HCT116 (cell line): ENCODE measurements at regions not wholly inside any gene's neighbourhood (a gene's known extent, or its start where the extent isn't known, plus 50 kb on each side); places are given as distances from the start of the nearest gene placed in this dataset.

ENCODE experiments used
- ATAC-seq: fragments of 200-7000 bp; cut with Tn5 transposase; 2 replicates; pipeline ENCODE4 v1.9.1; 2020; ENCODE audit warnings: mild to moderate bottlenecking, moderate library complexity
- BruUV-seq: library from RNA; stranded (reverse); fragments of 400-500 nt; replicated peaks from 2 replicates; lab custom pipeline; 2021; lab: Mats Ljungman, UMichigan
- CTCF ChIA-PET: fragments of 300-600 bp; sonication (Branson Sonifier 250); formaldehyde crosslinking; loops from one replicate; lab custom pipeline; 2021; ENCODE audit warnings: antibody characterized with exemption; lab: Charles Lee
- POLR2A ChIA-PET: fragments of 300-600, 350-600 bp; sonication (Branson Sonifier 250); formaldehyde crosslinking; loops from one replicate; lab custom pipeline; 2021; ENCODE audit warnings: antibody characterized with exemption; lab: Charles Lee
- RAD21 ChIA-PET, 2 experiments: fragments of 300-600 bp; sonication (Branson Sonifier 250); formaldehyde crosslinking; loops; one replicate each; lab custom pipeline; 2023; ENCODE audit warnings: low total read pairs in 2 of 2; ENCODE audit not compliant: uncharacterized antibody in 2 of 2, unreplicated experiment in 2 of 2, low non-redundant PET in 1 of 2; lab: Charles Lee
- DNase-seq: peaks from one replicate; pipeline ENCODE4 v3.0.0-alpha.2; 2010; ENCODE audit warnings: low read depth, low spot score
- H2AFZ ChIP-seq: fragments of 200-600 bp; shearing (Covaris generic), sonication (generic); 2 replicates; pipeline ENCODE4 v1.6.1; 2017; ENCODE audit warnings: low read depth, mixed run types, mixed read lengths, antibody characterized with exemption, low read length; ENCODE audit not compliant: poor library complexity, severe bottlenecking
- H3K27ac ChIP-seq: 2 replicates; pipeline ENCODE4 v1.5.1; 2012; ENCODE audit warnings: low read depth, low read length
- H3K27me3 ChIP-seq: fragments of 200-600 bp; sonication (generic); 2 replicates; pipeline ENCODE4 v1.6.1; 2016; ENCODE audit warnings: mixed run types, low read length, mixed read lengths; ENCODE audit not compliant: insufficient read depth
- H3K36me3 ChIP-seq, 2 experiments: fragments of 200-500 bp in 1 of 2; fragments of 200-600 bp in 1 of 2; sonication (Bioruptor generic) in 1 of 2; sonication (generic) in 1 of 2; 2 replicates each; pipeline versions ENCODE4 v1.5.1 to v1.6.1; 2014 to 2016; ENCODE audit warnings: low read length in 2 of 2, inconsistent platforms in 1 of 2, mixed read lengths in 1 of 2, mixed run types in 1 of 2; ENCODE audit not compliant: insufficient read depth in 2 of 2, control insufficient read depth in 1 of 2
- H3K4me1 ChIP-seq, 2 experiments: fragments of 200-600 bp in 1 of 2; sonication (generic) in 1 of 2; 2 replicates each; pipeline versions ENCODE4 v1.5.1 to v1.6.1; 2012 to 2017; ENCODE audit warnings: low read length in 2 of 2, inconsistent platforms in 1 of 2, mild to moderate bottlenecking in 1 of 2, mixed read lengths in 1 of 2, mixed run types in 1 of 2, moderate library complexity in 1 of 2; ENCODE audit not compliant: insufficient read depth in 2 of 2, control insufficient read depth in 1 of 2
- H3K4me2 ChIP-seq: fragments of 200-600 bp; sonication (generic); 2 replicates; pipeline ENCODE4 v1.6.1; 2017; ENCODE audit warnings: mixed run types, low read length, mixed read lengths
- H3K4me3 ChIP-seq, 2 experiments: fragments of 200-600 bp in 1 of 2; sonication (generic) in 1 of 2; replicated peaks in 1 of 2; 2 replicates each; pipeline ENCODE4 v1.5.1; 2011 to 2016; ENCODE audit warnings: low read length in 2 of 2, control low read depth in 1 of 2, low read depth in 1 of 2, mild to moderate bottlenecking in 1 of 2, mixed read lengths in 1 of 2, mixed run types in 1 of 2
- H3K79me2 ChIP-seq: fragments of 200-600 bp; sonication (generic); 2 replicates; pipeline ENCODE4 v1.6.1; 2017; ENCODE audit warnings: mild to moderate bottlenecking, mixed run types, low read length, moderate library complexity, mixed read lengths; ENCODE audit not compliant: insufficient read depth
- H3K9ac ChIP-seq: fragments of 200-600 bp; sonication (generic); 2 replicates; pipeline ENCODE4 v1.6.1; 2016; ENCODE audit warnings: low read length, mixed read lengths
- H3K9me2 ChIP-seq: fragments of 200-600 bp; sonication (generic), shearing (Covaris generic); 2 replicates; pipeline ENCODE4 v1.6.1; 2017; ENCODE audit warnings: mixed run types, mild to moderate bottlenecking, moderate library complexity; ENCODE audit not compliant: insufficient read depth
- H3K9me3 ChIP-seq, 2 experiments: fragments of 200-500 bp in 1 of 2; fragments of 200-600 bp in 1 of 2; sonication (Bioruptor generic) in 1 of 2; sonication (generic) in 1 of 2; 2 replicates each; pipeline ENCODE4 v1.6.1; 2014 to 2017; ENCODE audit warnings: low read length in 2 of 2, mixed read lengths in 2 of 2, inconsistent platforms in 1 of 2, low read depth in 1 of 2, mild to moderate bottlenecking in 1 of 2, mixed run types in 1 of 2, moderate library complexity in 1 of 2; ENCODE audit not compliant: control insufficient read depth in 1 of 2, insufficient read depth in 1 of 2
- H4K20me1 ChIP-seq: fragments of 200-600 bp; sonication (generic), shearing (Covaris generic); 2 replicates; pipeline ENCODE4 v1.6.1; 2017; ENCODE audit warnings: mixed run types, mild to moderate bottlenecking, moderate library complexity; ENCODE audit not compliant: insufficient read depth
- EGR1 ChIP-seq: IDR thresholded peaks from 2 replicates; pipeline ENCODE4 v1.6.1; 2012; ENCODE audit warnings: low read depth
- ELF1 ChIP-seq: IDR thresholded peaks from 2 replicates; pipeline ENCODE4 v1.6.1; 2012; ENCODE audit warnings: low read depth, borderline replicate concordance
- EZH2 ChIP-seq: fragments of 200-600 bp; sonication (generic); IDR thresholded peaks from 2 replicates; pipeline ENCODE4 v1.6.1; 2017; ENCODE audit warnings: antibody characterized with exemption, mixed run types
- JUND ChIP-seq: IDR thresholded peaks from 2 replicates; pipeline ENCODE4 v1.6.1; 2012
- POLR2AphosphoS5 ChIP-seq: IDR thresholded peaks from 2 replicates; pipeline ENCODE4 v1.6.1; 2011; ENCODE audit warnings: mild to moderate bottlenecking, low read depth, low read length, moderate library complexity
- RAD21 ChIP-seq: IDR thresholded peaks from 2 replicates; pipeline ENCODE4 v1.6.1; 2012; ENCODE audit warnings: low read depth, mild to moderate bottlenecking
- REST ChIP-seq: IDR thresholded peaks from 2 replicates; pipeline ENCODE4 v1.6.1; 2012; ENCODE audit warnings: low read depth
- SP1 ChIP-seq: IDR thresholded peaks from 2 replicates; pipeline ENCODE4 v1.6.1; 2012; ENCODE audit warnings: low read depth
- TCF7L2 ChIP-seq: IDR thresholded peaks from 2 replicates; pipeline ENCODE4 v1.7.0; 2011; ENCODE audit warnings: borderline replicate concordance, inconsistent platforms; ENCODE audit not compliant: insufficient read depth, insufficient read length; ENCODE audit errors: extremely low read depth
- intact Hi-C: fragments of 100-400 bp; cut with micrococcal nuclease; formaldehyde crosslinking; loops from 2 replicates; pipeline ENCODE4 v1.10.0; 2022
- TF ChIP-seq, protein P1 (sequence below), 3 experiments: fragments of 200-600 bp in 1 of 3; sonication (generic) in 1 of 3; IDR thresholded peaks in 2 of 3; conservative IDR thresholded peaks in 1 of 3; 2 replicates each; pipeline ENCODE4 v1.5.1; 2012 to 2017; ENCODE audit warnings: low read depth in 2 of 3, low read length in 2 of 3, antibody characterized with exemption in 1 of 3, borderline replicate concordance in 1 of 3, control low read depth in 1 of 3, mild to moderate bottlenecking in 1 of 3, mixed read lengths in 1 of 3, mixed run types in 1 of 3, moderate library complexity in 1 of 3; ENCODE audit not compliant: insufficient read depth in 1 of 3
- TF ChIP-seq, protein P2 (sequence below): IDR thresholded peaks from 2 replicates; pipeline ENCODE4 v1.6.1; 2011; ENCODE audit warnings: mild to moderate bottlenecking, low read length, moderate library complexity; ENCODE audit not compliant: insufficient replicate concordance; ENCODE audit errors: extremely low read depth

DNA sequence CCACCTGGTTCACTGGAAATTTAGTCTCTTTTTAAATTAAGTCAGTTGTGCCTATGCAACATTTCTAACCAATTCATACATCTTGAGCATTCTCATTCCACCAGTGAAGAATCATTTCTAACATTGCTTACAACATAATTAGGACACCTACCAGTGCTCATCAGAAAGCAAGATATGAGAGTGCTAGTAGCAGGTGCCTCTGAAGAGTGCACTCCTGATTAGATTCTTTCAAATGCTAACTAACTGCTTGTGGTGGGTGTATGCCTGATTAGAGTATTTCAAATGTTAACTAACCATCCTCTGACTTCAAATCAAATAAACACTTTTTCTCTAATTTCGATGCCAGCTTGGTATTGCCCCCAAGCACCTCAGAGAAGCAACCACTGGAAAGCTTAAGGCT lies 124.3 kb upstream of the DNAJC10 start:
- Histone ChIP-seq H3K9ac (no peak overlapping the region), H3K9me2 (no peaks in the 10 kb centered on the region)
- no peak for ATAC-seq

More for the DNA sequence above, 124.3 kb upstream of the DNAJC10 start:
- Histone ChIP-seq H3K79me2 (no peaks in the 10 kb centered on the region), H3K4me2 (no peak overlapping the region), H3K27ac (no peak overlapping the region), H3K9me3 (no peaks in the 10 kb centered on the region), H3K27me3 (no peaks in the 10 kb centered on the region)
- intact Hi-C loops, result loop anchor here (5.0 kb wide), 1 partner anchor 56 kb away; no protein-coding TSS in a partner anchor
- BruUV-seq, result no TSS peak
- RAD21 ChIA-PET, result no interaction called here
- CTCF ChIA-PET, result interaction anchor here (1.7 kb wide), 1 partner anchor 58 kb away, joined by 4 read pairs; no protein-coding TSS in a partner anchor
- POLR2A ChIA-PET, result interaction anchor here (1.3 kb wide), 1 partner anchor 443 kb away, joined by 3 read pairs; no protein-coding TSS in a partner anchor
- DNase-seq, result no peak
- TF ChIP-seq JUND, result no peak
- TF ChIP-seq, protein P1, sequence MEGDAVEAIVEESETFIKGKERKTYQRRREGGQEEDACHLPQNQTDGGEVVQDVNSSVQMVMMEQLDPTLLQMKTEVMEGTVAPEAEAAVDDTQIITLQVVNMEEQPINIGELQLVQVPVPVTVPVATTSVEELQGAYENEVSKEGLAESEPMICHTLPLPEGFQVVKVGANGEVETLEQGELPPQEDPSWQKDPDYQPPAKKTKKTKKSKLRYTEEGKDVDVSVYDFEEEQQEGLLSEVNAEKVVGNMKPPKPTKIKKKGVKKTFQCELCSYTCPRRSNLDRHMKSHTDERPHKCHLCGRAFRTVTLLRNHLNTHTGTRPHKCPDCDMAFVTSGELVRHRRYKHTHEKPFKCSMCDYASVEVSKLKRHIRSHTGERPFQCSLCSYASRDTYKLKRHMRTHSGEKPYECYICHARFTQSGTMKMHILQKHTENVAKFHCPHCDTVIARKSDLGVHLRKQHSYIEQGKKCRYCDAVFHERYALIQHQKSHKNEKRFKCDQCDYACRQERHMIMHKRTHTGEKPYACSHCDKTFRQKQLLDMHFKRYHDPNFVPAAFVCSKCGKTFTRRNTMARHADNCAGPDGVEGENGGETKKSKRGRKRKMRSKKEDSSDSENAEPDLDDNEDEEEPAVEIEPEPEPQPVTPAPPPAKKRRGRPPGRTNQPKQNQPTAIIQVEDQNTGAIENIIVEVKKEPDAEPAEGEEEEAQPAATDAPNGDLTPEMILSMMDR (IDR thresholded peaks at IDR 0.05 in 2 of 3, conservative IDR thresholded peaks at IDR 0.05 in 1 of 3; ENCODE audit: borderline replicate concordance in 1 of 3, insufficient read depth in 1 of 3, low read depth in 2 of 3, low read length in 2 of 3), result no peak
- TF ChIP-seq REST, result no peak
- no peak for TF ChIP-seq ELF1
- no peak for TF ChIP-seq EGR1
- no peak for TF ChIP-seq TCF7L2
- no peak for TF ChIP-seq POLR2AphosphoS5
- TF ChIP-seq EZH2, result no peak
- TF ChIP-seq, protein P2, sequence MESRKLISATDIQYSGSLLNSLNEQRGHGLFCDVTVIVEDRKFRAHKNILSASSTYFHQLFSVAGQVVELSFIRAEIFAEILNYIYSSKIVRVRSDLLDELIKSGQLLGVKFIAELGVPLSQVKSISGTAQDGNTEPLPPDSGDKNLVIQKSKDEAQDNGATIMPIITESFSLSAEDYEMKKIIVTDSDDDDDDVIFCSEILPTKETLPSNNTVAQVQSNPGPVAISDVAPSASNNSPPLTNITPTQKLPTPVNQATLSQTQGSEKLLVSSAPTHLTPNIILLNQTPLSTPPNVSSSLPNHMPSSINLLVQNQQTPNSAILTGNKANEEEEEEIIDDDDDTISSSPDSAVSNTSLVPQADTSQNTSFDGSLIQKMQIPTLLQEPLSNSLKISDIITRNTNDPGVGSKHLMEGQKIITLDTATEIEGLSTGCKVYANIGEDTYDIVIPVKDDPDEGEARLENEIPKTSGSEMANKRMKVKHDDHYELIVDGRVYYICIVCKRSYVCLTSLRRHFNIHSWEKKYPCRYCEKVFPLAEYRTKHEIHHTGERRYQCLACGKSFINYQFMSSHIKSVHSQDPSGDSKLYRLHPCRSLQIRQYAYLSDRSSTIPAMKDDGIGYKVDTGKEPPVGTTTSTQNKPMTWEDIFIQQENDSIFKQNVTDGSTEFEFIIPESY, result no peak
- TF ChIP-seq RAD21, result no peak
- no peak for TF ChIP-seq SP1
- TF ChIP-seq, all 23 proteins: peak for 0
- Histone ChIP-seq H2AFZ (no peak overlapping the region), H3K4me1 (peaks cover 3 to 17% of the 10 kb centered on the region in 2 experiments; a peak in 3 of 4 replicates), H4K20me1 (no peaks in the 10 kb centered on the region), H3K36me3 (no peaks in the 10 kb centered on the region), H3K4me3 (no peak overlapping the region)
